ENCODE measurements at regions not wholly inside any gene's neighbourhood (a gene's known extent, or its start where the extent isn't known, plus 50 kb on each side); places are given as distances from the start of the nearest gene placed in this dataset.

DNA sequence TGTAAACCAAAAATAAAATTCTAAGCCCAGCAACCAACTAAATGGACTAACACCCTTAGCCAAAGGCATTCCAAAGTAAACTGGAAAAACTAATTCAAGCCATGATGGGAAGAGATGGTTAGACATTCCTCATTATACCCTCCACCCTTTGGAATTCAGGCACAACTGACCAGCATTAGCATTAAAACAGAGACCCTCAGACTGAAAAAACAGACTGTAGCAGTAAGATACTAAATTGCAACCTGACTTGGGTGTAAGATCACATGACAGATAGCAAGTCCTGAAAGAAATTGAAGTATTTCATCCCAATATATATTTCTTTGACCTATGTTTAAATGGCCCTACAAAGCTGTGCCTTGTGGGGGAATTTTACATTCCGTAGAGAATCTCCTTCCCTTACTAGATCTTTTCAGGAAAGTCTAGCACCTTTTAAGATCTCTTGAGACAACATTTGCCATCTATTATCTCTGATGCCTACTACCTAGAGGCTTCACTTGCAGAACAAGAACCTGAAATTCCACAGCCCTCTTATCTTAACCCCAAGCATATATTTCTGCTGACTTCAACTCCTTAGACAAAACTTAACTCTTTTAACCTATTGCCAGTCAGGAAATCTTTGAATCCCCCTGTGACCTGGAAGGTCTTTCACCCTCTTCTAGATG lies 750.2 kb upstream of the IGFBP3 start:
- no peak overlapping the region for H3K4me3 ChIP-seq (ENCODE audit: low read depth, low read length)
- TF ChIP-seq CTCF (IDR thresholded peaks at IDR 0.05; ENCODE audit: control insufficient read depth, extremely low read depth, insufficient read depth) = no peak
- no peak for DNase-seq (ENCODE audit: low read depth)

DNA sequence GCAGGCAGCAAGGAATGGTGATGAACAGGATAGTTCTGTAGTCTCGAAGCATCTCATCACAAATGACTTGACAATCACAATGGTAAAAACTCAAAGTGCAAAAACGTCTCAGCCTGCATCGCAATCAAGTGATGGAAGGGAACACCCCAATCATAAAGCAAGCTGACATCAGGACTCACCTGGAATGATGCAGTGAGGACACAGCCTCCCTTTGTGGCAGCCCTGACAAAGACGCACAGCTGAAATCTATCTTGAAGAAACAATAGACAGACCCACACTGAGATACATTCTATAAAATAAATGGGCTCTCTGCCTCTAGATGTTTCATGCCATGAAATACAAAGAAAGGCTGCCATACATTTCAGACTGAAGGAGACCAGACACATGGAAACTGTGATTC lies 748.0 kb upstream of the IGFBP3 start:
- TF ChIP-seq CTCF (IDR thresholded peaks at IDR 0.05; ENCODE audit: control insufficient read depth, extremely low read depth, insufficient read depth) = no peak
- no peak overlapping the region for H3K4me3 ChIP-seq (ENCODE audit: low read depth, low read length)
- no peak for DNase-seq (ENCODE audit: low read depth)

DNA sequence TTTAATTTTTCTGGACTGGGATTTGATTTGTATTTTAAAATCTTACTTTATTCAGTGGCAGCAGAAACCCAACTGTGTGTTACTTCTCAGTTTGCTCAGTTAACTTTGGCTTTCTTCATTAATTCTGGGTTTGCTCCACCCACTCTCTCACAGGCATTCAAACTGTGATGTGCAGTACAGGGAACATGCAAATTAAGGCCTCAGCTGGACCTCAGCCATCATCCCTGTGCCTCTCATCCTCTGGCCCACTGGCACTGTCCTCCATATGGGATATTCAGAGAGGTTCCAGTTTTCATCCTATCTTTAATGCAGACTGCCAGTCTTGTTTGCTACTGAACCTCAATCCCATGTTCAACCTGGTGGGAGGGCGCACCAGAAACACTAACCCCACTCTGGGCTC lies 743.4 kb upstream of the IGFBP3 start:
- no peak for TF ChIP-seq CTCF (IDR thresholded peaks at IDR 0.05; ENCODE audit: control insufficient read depth, extremely low read depth, insufficient read depth)
- DNase-seq (ENCODE audit: low read depth) = no peak

GRCh38 chr7:46663025-46663424 lies 742.0 kb upstream of the IGFBP3 start:
- no peak for TF ChIP-seq CTCF (IDR thresholded peaks at IDR 0.05; ENCODE audit: control insufficient read depth, extremely low read depth, insufficient read depth)
- DNase-seq (ENCODE audit: low read depth) = no peak
- H3K4me3 ChIP-seq (ENCODE audit: low read depth, low read length) = no peak overlapping the region

More for the DNA sequence above, 743.4 kb upstream of the IGFBP3 start:
- no peak overlapping the region for H3K4me3 ChIP-seq (ENCODE audit: low read depth, low read length)

GRCh38 chr7:46661431-46661830 lies 740.4 kb upstream of the IGFBP3 start:
- TF ChIP-seq CTCF (IDR thresholded peaks at IDR 0.05; ENCODE audit: control insufficient read depth, extremely low read depth, insufficient read depth) = no peak
- H3K4me3 ChIP-seq (ENCODE audit: low read depth, low read length) = no peak overlapping the region

DNA sequence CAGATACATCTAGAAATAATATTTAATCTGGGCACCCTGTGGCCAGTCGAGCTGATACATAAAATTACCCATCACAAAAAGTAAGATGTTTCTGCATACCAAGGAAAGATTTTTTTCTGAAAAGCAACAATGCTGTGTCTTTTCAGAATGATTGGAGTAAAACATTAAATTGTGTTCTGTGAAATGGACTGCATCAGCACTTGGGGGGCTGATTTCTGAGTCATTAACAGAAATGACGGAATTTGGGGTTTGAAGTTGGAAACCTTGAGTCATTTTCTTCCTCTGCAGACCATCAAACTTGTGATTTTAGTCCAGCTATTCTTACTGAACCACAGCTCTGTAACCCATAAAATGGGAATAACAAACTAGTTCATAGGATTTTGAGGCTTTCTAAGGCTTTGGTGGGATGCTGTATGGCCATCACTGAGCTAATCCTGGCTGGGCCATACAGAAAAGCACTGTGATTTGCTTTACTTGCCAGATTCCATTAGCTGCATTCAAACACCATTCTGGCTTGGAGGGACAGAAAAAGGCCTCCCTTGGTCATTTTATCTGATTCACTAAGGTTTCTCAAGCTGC lies 739.4 kb upstream of the IGFBP3 start:
- no peak for DNase-seq (ENCODE audit: low read depth)
- no peak overlapping the region for H3K4me3 ChIP-seq (ENCODE audit: low read depth, low read length)

More at GRCh38 chr7:46661431-46661830, 740.4 kb upstream of the IGFBP3 start:
- DNase-seq (ENCODE audit: low read depth) = no peak

More for the DNA sequence above, 739.4 kb upstream of the IGFBP3 start:
- TF ChIP-seq CTCF (IDR thresholded peaks at IDR 0.05; ENCODE audit: control insufficient read depth, extremely low read depth, insufficient read depth) = no peak
